HL-60 (cell line): ENCODE measurements at regions not wholly inside any gene's neighbourhood (a gene's known extent, or its start where the extent isn't known, plus 50 kb on each side); places are given as distances from the start of the nearest gene placed in this dataset.

ENCODE experiments used
- DNase-seq, 2 experiments: peaks; one replicate each; pipeline ENCODE4 v3.0.0-alpha.2; 2010 to 2020; ENCODE audit warnings: low read depth in 1 of 2, low spot score in 1 of 2
- H3K27ac ChIP-seq: fragments of 250-450 bp; sonication (Bioruptor Pico); replicated peaks from 2 replicates; pipeline ENCODE4 v1.5.1; 2020; ENCODE audit warnings: mild to moderate bottlenecking, moderate library complexity
- H3K27me3 ChIP-seq: fragments of 250-450 bp; sonication (Bioruptor Pico); 2 replicates; pipeline ENCODE4 v1.5.1; 2021; ENCODE audit warnings: mild to moderate bottlenecking, moderate library complexity; ENCODE audit not compliant: insufficient read depth, poor library complexity, severe bottlenecking
- H3K4me3 ChIP-seq: replicated peaks from 2 replicates; pipeline ENCODE4 v1.5.1; 2011; ENCODE audit warnings: mild to moderate bottlenecking, control low read depth, low read length; ENCODE audit not compliant: insufficient read depth
- GABPA ChIP-seq: IDR thresholded peaks from 2 replicates; pipeline ENCODE4 v1.6.1; 2012; ENCODE audit warnings: low read depth
- POLR2AphosphoS5 ChIP-seq: IDR thresholded peaks from 2 replicates; pipeline ENCODE4 v1.6.1; 2012; ENCODE audit warnings: low read depth
- SPI1 ChIP-seq: IDR thresholded peaks from 2 replicates; pipeline ENCODE4 v1.6.1; 2012; ENCODE audit warnings: low read depth, mild to moderate bottlenecking, borderline replicate concordance
- TF ChIP-seq, protein P1 (sequence below): IDR thresholded peaks from 2 replicates; pipeline ENCODE4 v1.6.1; 2012; ENCODE audit warnings: low read depth; ENCODE audit not compliant: insufficient replicate concordance
- TF ChIP-seq, protein P2 (sequence below): IDR thresholded peaks from one replicate; pipeline ENCODE4 v1.5.1; 2011; ENCODE audit warnings: low read length, control low read depth, inconsistent platforms; ENCODE audit not compliant: insufficient read depth

DNA sequence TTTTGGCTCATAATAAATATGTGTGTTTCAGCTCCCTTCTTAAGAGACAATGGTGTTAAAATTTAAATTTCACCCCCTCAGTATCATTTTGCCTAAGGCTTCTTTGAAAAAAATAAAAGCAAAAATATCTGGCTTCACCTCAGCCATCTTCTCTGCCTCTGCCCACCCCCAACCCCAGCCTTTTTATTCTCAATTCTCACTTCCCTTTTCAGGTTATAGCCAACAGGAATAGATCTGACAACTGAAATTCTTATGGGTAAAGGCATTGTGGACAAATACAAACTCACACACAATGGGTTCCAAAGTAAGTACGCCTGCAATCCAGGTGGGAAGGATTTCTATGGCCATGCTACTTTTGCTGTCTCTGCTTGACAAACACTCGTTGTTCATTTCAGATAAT lies 399.0 kb upstream of the ARRDC4 start:
- H3K27me3 ChIP-seq: no peaks in the 10 kb centered on the region
- DNase-seq: no peak
- H3K4me3 ChIP-seq: no peak overlapping the region
- peak; percentile 81 for TF ChIP-seq SPI1
- TF ChIP-seq, protein P1, sequence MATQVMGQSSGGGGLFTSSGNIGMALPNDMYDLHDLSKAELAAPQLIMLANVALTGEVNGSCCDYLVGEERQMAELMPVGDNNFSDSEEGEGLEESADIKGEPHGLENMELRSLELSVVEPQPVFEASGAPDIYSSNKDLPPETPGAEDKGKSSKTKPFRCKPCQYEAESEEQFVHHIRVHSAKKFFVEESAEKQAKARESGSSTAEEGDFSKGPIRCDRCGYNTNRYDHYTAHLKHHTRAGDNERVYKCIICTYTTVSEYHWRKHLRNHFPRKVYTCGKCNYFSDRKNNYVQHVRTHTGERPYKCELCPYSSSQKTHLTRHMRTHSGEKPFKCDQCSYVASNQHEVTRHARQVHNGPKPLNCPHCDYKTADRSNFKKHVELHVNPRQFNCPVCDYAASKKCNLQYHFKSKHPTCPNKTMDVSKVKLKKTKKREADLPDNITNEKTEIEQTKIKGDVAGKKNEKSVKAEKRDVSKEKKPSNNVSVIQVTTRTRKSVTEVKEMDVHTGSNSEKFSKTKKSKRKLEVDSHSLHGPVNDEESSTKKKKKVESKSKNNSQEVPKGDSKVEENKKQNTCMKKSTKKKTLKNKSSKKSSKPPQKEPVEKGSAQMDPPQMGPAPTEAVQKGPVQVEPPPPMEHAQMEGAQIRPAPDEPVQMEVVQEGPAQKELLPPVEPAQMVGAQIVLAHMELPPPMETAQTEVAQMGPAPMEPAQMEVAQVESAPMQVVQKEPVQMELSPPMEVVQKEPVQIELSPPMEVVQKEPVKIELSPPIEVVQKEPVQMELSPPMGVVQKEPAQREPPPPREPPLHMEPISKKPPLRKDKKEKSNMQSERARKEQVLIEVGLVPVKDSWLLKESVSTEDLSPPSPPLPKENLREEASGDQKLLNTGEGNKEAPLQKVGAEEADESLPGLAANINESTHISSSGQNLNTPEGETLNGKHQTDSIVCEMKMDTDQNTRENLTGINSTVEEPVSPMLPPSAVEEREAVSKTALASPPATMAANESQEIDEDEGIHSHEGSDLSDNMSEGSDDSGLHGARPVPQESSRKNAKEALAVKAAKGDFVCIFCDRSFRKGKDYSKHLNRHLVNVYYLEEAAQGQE: no peak
- no peak overlapping the region for H3K27ac ChIP-seq

DNA sequence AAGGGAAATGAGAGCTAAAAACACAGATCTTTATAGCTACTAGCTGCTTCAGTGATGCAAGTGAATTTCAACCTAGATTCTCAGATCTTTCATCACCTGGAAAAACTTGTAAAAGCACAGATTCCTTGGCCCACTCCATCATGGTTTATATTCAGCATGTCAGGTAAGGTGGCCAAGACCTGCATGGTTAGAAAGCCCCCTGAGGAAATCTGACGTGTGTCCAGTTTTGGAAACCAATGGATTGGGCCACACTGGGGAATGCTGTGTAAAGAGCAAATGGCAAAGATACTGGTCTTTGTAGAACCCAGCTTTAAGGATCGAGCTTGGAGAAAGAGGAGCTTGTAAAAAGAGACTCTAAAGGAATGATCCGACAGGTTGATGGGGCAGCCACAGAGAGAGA lies 397.0 kb upstream of the ARRDC4 start:
- H3K27ac ChIP-seq: no peak overlapping the region
- no peak for DNase-seq
- no peak overlapping the region for H3K4me3 ChIP-seq
- TF ChIP-seq, protein P2, sequence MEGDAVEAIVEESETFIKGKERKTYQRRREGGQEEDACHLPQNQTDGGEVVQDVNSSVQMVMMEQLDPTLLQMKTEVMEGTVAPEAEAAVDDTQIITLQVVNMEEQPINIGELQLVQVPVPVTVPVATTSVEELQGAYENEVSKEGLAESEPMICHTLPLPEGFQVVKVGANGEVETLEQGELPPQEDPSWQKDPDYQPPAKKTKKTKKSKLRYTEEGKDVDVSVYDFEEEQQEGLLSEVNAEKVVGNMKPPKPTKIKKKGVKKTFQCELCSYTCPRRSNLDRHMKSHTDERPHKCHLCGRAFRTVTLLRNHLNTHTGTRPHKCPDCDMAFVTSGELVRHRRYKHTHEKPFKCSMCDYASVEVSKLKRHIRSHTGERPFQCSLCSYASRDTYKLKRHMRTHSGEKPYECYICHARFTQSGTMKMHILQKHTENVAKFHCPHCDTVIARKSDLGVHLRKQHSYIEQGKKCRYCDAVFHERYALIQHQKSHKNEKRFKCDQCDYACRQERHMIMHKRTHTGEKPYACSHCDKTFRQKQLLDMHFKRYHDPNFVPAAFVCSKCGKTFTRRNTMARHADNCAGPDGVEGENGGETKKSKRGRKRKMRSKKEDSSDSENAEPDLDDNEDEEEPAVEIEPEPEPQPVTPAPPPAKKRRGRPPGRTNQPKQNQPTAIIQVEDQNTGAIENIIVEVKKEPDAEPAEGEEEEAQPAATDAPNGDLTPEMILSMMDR: no peak
- TF ChIP-seq POLR2AphosphoS5 (no peak), SPI1 (no peak), GABPA (no peak)
- TF ChIP-seq, protein P1: no peak
- no peaks in the 10 kb centered on the region for H3K27me3 ChIP-seq

DNA sequence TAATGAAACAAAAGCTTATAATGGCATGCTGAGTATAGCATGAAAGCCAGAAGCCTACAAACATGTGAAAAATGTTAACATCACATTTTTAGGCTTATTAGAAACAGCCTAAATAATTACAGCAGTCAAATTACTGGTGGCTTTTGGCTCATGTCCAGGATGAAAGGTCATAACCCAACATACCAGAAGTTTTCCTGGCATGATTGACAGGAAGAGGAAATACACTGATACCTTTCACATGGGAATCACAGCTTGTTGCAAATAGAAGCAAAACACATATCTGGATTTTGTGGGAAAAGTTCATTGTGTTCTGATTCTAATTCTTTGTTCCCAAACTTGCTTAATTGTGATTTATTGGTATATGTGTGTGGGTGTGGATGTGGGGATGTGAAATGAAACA lies 393.5 kb upstream of the ARRDC4 start:
- Histone ChIP-seq H3K4me3 (no peak overlapping the region), H3K27ac (no peak overlapping the region), H3K27me3 (no peaks in the 10 kb centered on the region)
- no peak for DNase-seq
- TF ChIP-seq, protein P1: no peak
- TF ChIP-seq POLR2AphosphoS5 (no peak), SPI1 (no peak), GABPA (no peak)
- TF ChIP-seq, protein P2: no peak

DNA sequence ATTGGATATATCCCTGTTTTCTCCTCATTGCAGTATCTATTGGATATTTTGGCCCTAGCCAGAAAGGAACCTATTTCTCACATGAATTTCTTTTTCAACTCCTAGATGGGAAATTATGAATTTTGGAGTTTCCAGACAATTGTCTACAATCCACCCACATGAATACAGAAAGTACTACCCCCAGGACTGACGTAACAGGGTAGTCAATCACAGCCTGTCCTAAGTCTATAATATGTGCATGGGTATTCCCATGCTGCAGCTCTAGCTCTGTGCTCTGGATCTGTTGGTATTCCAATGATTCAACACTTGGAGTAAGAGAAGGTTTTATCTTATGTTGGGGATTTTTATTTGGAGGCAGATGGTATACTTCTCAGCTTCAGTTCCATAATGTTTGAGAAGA lies 393.1 kb upstream of the ARRDC4 start:
- DNase-seq: no peak
- Histone ChIP-seq H3K27me3 (no peaks in the 10 kb centered on the region), H3K4me3 (no peak overlapping the region), H3K27ac (no peak overlapping the region)
- no peak for TF ChIP-seq POLR2AphosphoS5
